Uterus (tissue), 2 donors: ENCODE measurements at regions not wholly inside any gene's neighbourhood (a gene's known extent, or its start where the extent isn't known, plus 50 kb on each side); places are given as distances from the start of the nearest gene placed in this dataset.

ENCODE experiments used
- POLR2A ChIP-seq, 2 donors: fragments of 450-650 bp; IDR thresholded peaks; one replicate each; pipeline ENCODE4 v1.6.1; 2016; ENCODE audit warnings: antibody characterized with exemption in 2 of 2, mild to moderate bottlenecking in 1 of 2, moderate library complexity in 1 of 2
- TF ChIP-seq, protein P1 (sequence below), 4 experiments: fragments of 200-600 bp in 2 of 4; fragments of 450-650 bp in 2 of 4; sonication (generic) in 2 of 4; IDR thresholded peaks; one replicate each; pipeline ENCODE4 v1.5.1; 2016 to 2019; ENCODE audit warnings: antibody characterized with exemption in 4 of 4, mild to moderate bottlenecking in 2 of 4, moderate library complexity in 1 of 4

DNA sequence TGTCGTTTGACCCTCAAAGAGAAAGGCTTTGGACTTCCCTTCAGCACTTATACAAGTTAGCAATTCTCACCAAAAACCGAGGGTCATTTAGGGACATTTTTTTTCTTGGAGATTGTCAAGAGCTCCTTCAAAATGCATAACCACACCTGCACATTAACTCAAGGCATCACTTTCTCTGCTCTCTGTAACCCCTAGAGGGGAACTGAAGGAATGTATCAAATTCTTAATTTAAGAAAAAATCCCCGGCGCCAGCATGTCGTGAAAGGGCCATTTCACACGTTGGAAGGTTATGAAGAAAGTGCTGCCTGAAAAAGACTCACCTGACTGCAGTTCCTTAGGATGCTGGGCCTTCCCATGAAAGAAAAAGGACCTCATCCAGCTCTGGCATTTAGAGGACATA, 131.6 kb upstream of the ZC3H12A start:
- TF ChIP-seq, protein P1, sequence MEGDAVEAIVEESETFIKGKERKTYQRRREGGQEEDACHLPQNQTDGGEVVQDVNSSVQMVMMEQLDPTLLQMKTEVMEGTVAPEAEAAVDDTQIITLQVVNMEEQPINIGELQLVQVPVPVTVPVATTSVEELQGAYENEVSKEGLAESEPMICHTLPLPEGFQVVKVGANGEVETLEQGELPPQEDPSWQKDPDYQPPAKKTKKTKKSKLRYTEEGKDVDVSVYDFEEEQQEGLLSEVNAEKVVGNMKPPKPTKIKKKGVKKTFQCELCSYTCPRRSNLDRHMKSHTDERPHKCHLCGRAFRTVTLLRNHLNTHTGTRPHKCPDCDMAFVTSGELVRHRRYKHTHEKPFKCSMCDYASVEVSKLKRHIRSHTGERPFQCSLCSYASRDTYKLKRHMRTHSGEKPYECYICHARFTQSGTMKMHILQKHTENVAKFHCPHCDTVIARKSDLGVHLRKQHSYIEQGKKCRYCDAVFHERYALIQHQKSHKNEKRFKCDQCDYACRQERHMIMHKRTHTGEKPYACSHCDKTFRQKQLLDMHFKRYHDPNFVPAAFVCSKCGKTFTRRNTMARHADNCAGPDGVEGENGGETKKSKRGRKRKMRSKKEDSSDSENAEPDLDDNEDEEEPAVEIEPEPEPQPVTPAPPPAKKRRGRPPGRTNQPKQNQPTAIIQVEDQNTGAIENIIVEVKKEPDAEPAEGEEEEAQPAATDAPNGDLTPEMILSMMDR (IDR thresholded peaks at IDR 0.05) = no peak
- TF ChIP-seq POLR2A (IDR thresholded peaks at IDR 0.05) = no peak
